Subcutaneous abdominal adipose tissue (tissue), 5 donors: ENCODE measurements at regions not wholly inside any gene's neighbourhood (a gene's known extent, or its start where the extent isn't known, plus 50 kb on each side); places are given as distances from the start of the nearest gene placed in this dataset.
"Not testable (repeated sequence)": the region's sequence is repeated elsewhere in the genome, so short reads cannot be mapped to it uniquely, and the experiment has no call there.

Source experiments
- H3K27ac ChIP-seq: one replicate; pipeline ENCODE4 v1.7.0; 2013; ENCODE audit warnings: low read depth, mild to moderate bottlenecking, inconsistent platforms, low read length, moderate library complexity
- H3K27me3 ChIP-seq, 5 donors: one replicate each; pipeline ENCODE4 v1.7.0; 2013; ENCODE audit warnings: low read length in 5 of 5, inconsistent platforms in 1 of 5; ENCODE audit not compliant: control insufficient read depth in 5 of 5, insufficient read depth in 4 of 5
- H3K36me3 ChIP-seq, 5 donors: one replicate each; pipeline ENCODE4 v1.7.0; 2013; ENCODE audit warnings: low read length in 5 of 5; ENCODE audit not compliant: control insufficient read depth in 5 of 5, insufficient read depth in 5 of 5
- H3K4me1 ChIP-seq, 5 donors: one replicate each; pipeline ENCODE4 v1.7.0; 2013; ENCODE audit warnings: low read length in 5 of 5, mild to moderate bottlenecking in 3 of 5, moderate library complexity in 1 of 5; ENCODE audit not compliant: control insufficient read depth in 5 of 5, insufficient read depth in 5 of 5
- H3K4me3 ChIP-seq, 5 donors: one replicate each; pipeline ENCODE4 v1.7.0; 2013; ENCODE audit warnings: low read length in 5 of 5, low read depth in 1 of 5
- H3K9ac ChIP-seq, 5 donors: one replicate each; pipeline ENCODE4 v1.7.0; 2013; ENCODE audit warnings: low read length in 5 of 5, mild to moderate bottlenecking in 4 of 5, moderate library complexity in 3 of 5
- H3K9me3 ChIP-seq, 5 donors: one replicate each; pipeline ENCODE4 v1.7.0; 2013; ENCODE audit warnings: low read length in 5 of 5; ENCODE audit not compliant: control insufficient read depth in 5 of 5
- donor health status: healthy.
- donor health status: healthy.
- donor health status: healthy.
- donor health status: healthy.
- donor health status: healthy.

DNA sequence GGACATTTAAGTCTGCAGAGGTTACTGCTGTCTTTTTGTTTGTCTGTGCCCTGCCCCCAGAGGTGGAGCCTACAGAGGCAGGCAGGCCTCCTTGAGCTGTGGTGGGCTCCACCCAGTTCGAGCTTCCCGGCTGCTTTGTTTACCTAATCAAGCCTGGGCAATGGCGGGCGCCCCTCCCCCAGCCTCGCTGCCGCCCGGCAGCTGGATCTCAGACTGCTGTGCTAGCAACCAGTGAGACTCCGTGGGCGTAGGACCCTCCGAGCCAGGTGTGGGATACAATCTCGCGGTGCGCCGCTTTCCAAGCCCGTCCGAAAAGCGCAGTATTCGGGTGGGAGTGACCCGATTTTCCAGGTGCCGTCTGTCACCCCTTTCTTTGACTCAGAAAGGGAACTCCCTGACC lies 198.4 kb upstream of the FERMT1 start:
- H3K36me3 ChIP-seq, H3K4me1 ChIP-seq, H3K9me3 ChIP-seq, H3K9ac ChIP-seq, H3K27me3 ChIP-seq, H3K4me3 ChIP-seq, H3K27ac ChIP-seq: not testable (repeated sequence)

DNA sequence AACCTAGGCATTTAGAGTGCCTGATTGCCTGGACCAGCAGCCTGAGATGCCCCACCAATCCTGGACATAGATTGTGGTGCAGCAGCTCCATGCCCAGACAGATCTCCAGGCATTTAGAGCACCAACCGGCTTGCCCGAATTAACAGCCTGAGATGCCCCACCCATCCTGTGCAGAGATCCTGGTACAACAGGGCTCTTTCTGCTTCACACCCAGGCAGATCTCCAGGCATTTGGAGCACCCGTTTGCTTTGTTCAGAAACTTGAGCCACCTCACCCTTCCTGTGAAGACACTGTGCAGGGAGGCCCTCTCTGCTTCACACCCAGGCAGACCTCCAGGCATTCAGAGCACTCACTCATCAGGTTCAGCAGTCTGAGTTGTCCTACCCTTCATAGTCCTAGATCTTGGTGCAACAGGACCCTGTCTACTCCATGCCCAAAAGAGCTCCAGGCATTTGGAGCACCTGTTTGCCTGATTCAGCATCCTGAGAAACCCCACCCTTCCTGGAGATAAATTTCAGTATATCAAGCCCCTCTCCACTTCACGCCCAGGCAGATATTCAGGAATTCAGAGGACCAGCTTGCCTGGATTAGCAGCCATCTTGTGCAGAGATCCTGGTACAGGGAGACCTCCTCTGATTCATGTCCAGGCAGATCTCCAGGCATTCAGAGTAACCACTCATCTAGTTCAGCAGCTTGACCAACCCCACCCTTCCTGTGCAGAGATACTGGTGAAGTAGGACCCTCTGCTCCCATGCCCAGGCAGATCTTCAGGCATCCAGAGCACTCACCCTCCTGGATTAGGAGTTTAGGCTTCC lies 189.2 kb upstream of the FERMT1 start:
- Histone ChIP-seq H3K27ac (no peak overlapping the region), H3K9me3 (peaks cover 0 to 28% (median 22%) of the 10 kb centered on the region in 5 donors), H3K27me3 (no peaks in the 10 kb centered on the region), H3K4me1 (no peaks in the 10 kb centered on the region), H3K9ac (no peak overlapping the region), H3K36me3 (no peaks in the 10 kb centered on the region), H3K4me3 (peak overlapping the region in 1 of 5 donors; percentile 3)

DNA sequence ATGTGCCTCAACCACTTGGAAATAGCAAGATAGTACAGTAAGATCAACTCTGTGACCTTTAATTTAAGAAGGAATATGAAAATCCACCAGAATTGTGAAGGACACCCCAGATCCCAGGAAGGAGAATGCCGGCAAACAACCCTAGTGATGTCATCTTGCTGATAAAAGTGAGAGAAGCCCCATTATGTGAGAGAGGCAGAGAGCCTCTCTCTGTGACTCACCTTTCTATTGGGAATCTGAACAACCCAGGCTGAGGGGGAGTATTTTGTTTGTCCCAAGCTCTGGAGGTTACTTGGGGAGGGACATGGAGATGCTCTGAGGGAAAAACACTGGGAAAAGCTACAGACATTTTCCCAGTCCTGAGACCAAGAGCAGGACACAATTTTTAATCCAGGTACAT lies 188.3 kb upstream of the FERMT1 start:
- H3K36me3 ChIP-seq = no peaks in the 10 kb centered on the region
- no peaks in the 10 kb centered on the region for H3K27me3 ChIP-seq
- no peak overlapping the region for H3K27ac ChIP-seq
- H3K9me3 ChIP-seq = peaks cover 0 to 28% (median 22%) of the 10 kb centered on the region in 5 donors
- H3K4me1 ChIP-seq = no peaks in the 10 kb centered on the region
- no peak overlapping the region for H3K9ac ChIP-seq
- H3K4me3 ChIP-seq = no peak overlapping the region

DNA sequence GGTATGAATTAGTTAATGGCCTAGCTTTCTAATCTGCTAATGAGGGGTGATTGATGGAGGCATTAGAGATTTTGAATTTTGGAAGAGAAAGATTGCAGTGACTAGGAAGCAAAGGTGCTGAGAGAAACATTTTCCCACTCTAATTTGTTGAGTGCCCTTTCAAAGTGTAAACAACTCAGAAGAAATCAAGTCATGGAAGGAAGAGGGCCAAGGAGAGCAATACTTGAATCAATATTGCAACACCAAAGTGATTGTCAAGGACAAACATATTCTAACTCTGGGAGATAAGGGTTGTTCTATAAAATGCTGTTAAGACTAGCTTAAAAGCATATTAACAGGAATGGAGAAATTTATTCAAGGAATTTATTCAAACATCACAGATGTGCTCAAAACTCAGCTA lies 182.7 kb upstream of the FERMT1 start:
- Histone ChIP-seq H3K27me3 (no peaks in the 10 kb centered on the region), H3K4me3 (no peak overlapping the region), H3K36me3 (no peaks in the 10 kb centered on the region), H3K9ac (no peak overlapping the region), H3K4me1 (no peaks in the 10 kb centered on the region), H3K9me3 (peaks cover 0 to 4% (median 0%) of the 10 kb centered on the region in 5 donors), H3K27ac (no peak overlapping the region)

DNA sequence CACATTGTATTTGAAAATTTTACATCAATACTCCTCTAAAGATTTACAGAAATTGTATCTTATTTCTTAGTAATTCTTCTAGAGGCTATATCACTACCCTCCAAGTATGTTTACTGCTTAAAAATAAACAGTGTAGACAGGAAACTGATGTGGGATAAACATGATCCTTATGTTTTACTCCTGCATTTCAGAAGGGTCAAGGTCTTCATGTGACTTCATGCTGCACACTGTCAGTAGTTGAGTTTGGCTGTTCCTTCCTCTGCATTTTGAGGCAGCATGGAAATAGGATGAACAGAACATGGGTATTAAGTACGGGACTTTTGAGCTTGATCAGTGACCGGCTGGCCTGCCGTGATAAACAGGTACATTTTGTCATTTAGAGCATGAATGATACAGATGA lies 179.2 kb upstream of the FERMT1 start:
- H3K27me3 ChIP-seq = no peaks in the 10 kb centered on the region

DNA sequence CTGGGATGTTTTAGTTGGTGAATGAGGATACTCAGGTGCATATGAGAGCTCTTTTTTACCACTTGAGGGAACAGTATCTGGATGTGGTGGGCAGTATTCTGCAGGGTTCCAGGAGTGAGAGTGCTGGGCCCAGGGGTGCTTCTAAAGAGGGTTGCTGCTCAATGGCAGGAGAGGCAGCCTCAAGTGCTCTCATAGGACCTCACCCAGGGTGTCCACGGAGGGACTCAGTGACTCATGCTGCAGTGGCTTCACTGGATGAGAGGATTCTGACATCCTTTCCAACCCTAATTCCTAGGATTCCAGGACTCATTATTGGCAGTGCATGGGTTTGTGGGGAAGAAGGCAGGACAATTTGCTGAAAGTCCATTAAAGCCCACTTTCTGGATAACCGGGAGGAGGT lies 176.6 kb upstream of the FERMT1 start:
- H3K4me1 ChIP-seq = no peaks in the 10 kb centered on the region
- H3K27me3 ChIP-seq = no peaks in the 10 kb centered on the region
- H3K27ac ChIP-seq = no peak overlapping the region
- no peak overlapping the region for H3K9ac ChIP-seq
- no peak overlapping the region for H3K4me3 ChIP-seq
- H3K9me3 ChIP-seq = no peaks in the 10 kb centered on the region
- H3K36me3 ChIP-seq = no peaks in the 10 kb centered on the region

More for the DNA sequence above, 179.2 kb upstream of the FERMT1 start:
- Histone ChIP-seq H3K36me3 (no peaks in the 10 kb centered on the region), H3K9me3 (no peaks in the 10 kb centered on the region), H3K4me1 (no peaks in the 10 kb centered on the region), H3K27ac (no peak overlapping the region), H3K4me3 (no peak overlapping the region), H3K9ac (no peak overlapping the region)

DNA sequence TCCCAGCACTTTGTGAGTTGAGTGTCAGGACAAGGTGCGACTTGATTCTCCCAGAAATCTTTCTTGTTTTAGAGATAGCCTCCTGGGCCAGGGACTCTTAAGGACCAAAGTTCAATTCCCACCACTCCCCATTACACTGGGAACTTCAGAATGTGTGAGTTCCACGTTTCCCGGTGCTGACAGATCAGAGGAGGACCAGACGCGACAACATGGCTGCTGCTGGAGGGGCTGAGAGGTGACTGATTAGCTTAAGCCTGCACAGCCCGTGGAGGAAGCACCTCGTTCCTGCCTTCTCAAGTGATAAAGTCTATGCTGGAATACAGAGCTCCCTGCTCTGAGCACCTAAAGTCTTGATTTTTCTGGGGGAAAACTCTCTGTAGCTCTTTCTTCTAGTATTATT lies 175.2 kb upstream of the FERMT1 start:
- Histone ChIP-seq H3K4me1 (no peaks in the 10 kb centered on the region), H3K9me3 (no peaks in the 10 kb centered on the region), H3K27me3 (no peaks in the 10 kb centered on the region), H3K4me3 (no peak overlapping the region), H3K27ac (no peak overlapping the region), H3K9ac (no peak overlapping the region), H3K36me3 (no peaks in the 10 kb centered on the region)

DNA sequence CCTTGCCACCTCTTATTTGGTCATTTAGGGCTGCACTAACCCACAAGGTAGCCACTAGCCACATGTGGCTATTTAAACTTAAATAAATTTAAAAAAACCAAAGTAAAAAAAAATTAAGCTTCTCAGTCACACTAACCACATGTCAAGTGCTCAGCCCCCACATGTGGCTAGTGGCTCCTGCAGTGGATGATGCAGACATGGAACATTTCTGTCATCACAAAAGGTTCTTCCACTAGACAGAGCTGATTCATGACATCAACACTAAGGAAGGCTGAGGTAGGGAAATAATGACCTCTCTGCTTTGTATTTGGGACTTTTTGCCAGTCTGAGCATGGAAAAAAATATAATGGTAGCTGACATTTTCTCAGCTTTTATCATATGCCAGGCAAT lies 173.0 kb upstream of the FERMT1 start:
- Histone ChIP-seq H3K36me3 (no peaks in the 10 kb centered on the region), H3K27ac (no peak overlapping the region), H3K4me3 (no peak overlapping the region), H3K4me1 (no peaks in the 10 kb centered on the region), H3K9ac (no peak overlapping the region), H3K9me3 (no peaks in the 10 kb centered on the region), H3K27me3 (no peaks in the 10 kb centered on the region)

DNA sequence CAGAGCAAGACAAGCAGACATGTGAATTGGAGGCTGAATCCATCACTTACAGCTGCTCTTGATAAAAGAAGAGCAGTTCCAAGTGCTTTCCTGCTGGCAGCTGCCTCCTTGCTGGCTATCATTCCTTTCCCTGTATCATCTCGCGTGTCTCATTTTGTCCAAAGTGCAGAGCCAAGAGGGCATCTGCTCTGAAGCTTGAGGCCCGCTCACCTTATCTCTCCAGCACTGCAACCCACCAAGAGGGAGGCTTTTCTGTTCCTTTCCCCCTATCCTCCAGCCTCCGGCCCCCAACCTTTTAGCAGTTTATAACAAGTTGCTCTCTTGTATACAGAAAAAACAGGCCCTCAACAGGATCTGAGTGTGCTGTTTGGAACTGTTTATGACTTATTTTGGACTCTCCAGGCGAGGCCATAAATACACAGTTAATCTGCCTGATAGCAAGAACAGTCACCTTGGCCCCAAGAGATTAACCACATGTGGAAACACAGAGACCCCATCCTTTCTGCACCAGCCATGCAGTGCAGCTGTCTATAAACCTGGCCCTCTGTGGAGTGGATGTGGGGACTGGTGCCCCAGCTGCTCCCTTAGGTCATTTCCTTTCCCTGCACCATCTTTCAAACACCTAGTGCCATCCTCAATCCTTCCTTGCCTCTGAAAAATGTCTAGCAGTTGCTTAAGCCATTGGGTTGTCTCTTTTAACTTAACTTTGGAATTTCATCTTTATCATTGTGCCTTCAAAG lies 172.5 kb upstream of the FERMT1 start:
- no peak overlapping the region for H3K27ac ChIP-seq
- H3K9ac ChIP-seq = no peak overlapping the region
- H3K36me3 ChIP-seq = no peaks in the 10 kb centered on the region
- no peaks in the 10 kb centered on the region for H3K27me3 ChIP-seq
- no peaks in the 10 kb centered on the region for H3K4me1 ChIP-seq
- H3K4me3 ChIP-seq = no peak overlapping the region
- no peaks in the 10 kb centered on the region for H3K9me3 ChIP-seq

DNA sequence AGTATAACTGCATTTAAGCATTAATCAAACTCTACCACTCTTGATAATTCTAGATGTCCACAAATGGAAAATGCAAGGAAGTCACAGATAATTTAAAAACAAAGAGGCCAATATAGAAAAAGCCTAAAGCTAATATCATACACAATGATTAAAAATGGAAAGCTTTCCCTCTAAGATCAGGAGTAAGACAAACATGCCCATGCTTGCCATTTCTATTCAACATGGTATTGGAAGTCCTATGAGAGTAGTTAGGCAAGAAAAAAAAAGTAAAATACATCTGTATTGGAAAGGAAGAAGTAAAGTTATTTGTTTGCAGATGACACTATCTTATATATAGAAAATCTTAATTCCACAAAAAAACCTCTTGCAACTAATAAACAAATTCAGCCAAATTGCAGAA lies 164.6 kb upstream of the FERMT1 start:
- H3K27ac ChIP-seq = no peak overlapping the region
- no peaks in the 10 kb centered on the region for H3K36me3 ChIP-seq
- H3K9ac ChIP-seq = no peak overlapping the region
- no peak overlapping the region for H3K4me3 ChIP-seq
- H3K4me1 ChIP-seq = no peaks in the 10 kb centered on the region
- H3K27me3 ChIP-seq = no peaks in the 10 kb centered on the region
- H3K9me3 ChIP-seq = peaks cover 0 to 25% (median 15%) of the 10 kb centered on the region in 5 donors
